ENCODE measurements at regions not wholly inside any gene's neighbourhood (a gene's known extent, or its start where the extent isn't known, plus 50 kb on each side); places are given as distances from the start of the nearest gene placed in this dataset.

DNA sequence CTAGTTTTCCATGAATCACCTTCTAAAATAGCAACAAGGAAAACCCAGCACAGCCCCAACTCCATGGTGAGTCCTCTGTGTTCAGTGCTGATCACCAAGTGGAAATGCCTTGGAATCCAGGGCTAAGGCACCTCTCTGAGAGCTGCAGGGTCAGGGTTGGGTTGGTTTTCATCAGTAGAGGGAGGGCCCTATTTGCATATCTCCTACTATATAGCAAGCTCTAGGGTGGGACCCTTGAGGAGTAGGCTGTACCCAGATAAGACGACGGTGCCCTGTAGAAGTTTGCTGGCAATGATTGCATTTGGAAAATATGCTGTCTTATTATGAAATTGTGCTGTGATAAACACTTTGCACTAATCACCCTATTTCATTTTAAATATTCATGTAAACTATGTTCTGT, 1011.8 kb downstream of the TMEM121 start:
- Histone ChIP-seq H3K27ac (ENCODE audit: insufficient read depth, low read depth, low read length) (no peak overlapping the region), H3K4me2 (ENCODE audit: insufficient read depth, low read length) (no peak overlapping the region), H3K4me3 (replicated peaks in 1 of 3; ENCODE audit: insufficient read depth in 1 of 3, low read depth in 1 of 3, low read length in 3 of 3) (no peak overlapping the region), H3K9me1 (replicated peaks; ENCODE audit: control insufficient read depth, extremely low read depth, insufficient read depth, low read length) (no peaks in the 10 kb centered on the region), H3K79me2 (ENCODE audit: control insufficient read depth, insufficient read depth, low read length) (no peaks in the 10 kb centered on the region), H3K9ac (replicated peaks; ENCODE audit: extremely low read depth, insufficient read depth, low read length) (no peak overlapping the region), H3K9me3 (replicated peaks; ENCODE audit: control insufficient read depth, insufficient read depth, low read length) (no peaks in the 10 kb centered on the region), H4K20me1 (replicated peaks; ENCODE audit: control insufficient read depth, extremely low read depth, insufficient read depth, low read length) (no peaks in the 10 kb centered on the region), H3K4me1 (ENCODE audit: control insufficient read depth, extremely low read depth, insufficient read depth, low read length) (no peaks in the 10 kb centered on the region), H2AFZ (ENCODE audit: low read depth, low read length) (no peak overlapping the region), H3K36me3 (ENCODE audit: control insufficient read depth in 2 of 2, extremely low read depth in 1 of 2, insufficient read depth in 2 of 2, low read length in 2 of 2) (no peaks in the 10 kb centered on the region), H3K27me3 (ENCODE audit: control insufficient read depth in 2 of 2, insufficient read depth in 2 of 2, low read length in 2 of 2) (no peaks in the 10 kb centered on the region)
- no peak for TF ChIP-seq GATA2 (IDR thresholded peaks at IDR 0.05; ENCODE audit: insufficient read depth, insufficient read length, low read depth, low read length)
- TF ChIP-seq MYC (IDR thresholded peaks at IDR 0.05; ENCODE audit: low read depth, low read length): no peak
- TF ChIP-seq POLR2AphosphoS5 (IDR thresholded peaks at IDR 0.05; ENCODE audit: insufficient read depth, low read depth, low read length): no peak
- no peak for TF ChIP-seq JUN (IDR thresholded peaks at IDR 0.05; ENCODE audit: borderline replicate concordance, insufficient read depth, insufficient read length, low read depth)
- TF ChIP-seq, protein P1, sequence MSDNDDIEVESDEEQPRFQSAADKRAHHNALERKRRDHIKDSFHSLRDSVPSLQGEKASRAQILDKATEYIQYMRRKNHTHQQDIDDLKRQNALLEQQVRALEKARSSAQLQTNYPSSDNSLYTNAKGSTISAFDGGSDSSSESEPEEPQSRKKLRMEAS (IDR thresholded peaks at IDR 0.05; ENCODE audit: insufficient read depth, insufficient read length): no peak
- no peak for TF ChIP-seq FOS (IDR thresholded peaks at IDR 0.05; ENCODE audit: borderline replicate concordance, insufficient read depth, low read length)
- dilution Hi-C loops (cut with MboI; ENCODE audit: extremely low pct_ligation_motif_present, low sequenced_read_pairs) (no loop called here), intact Hi-C loops (cut with micrococcal nuclease) (no loop called here)
- DNase-seq (ENCODE audit: low read depth, low spot score): no peak
- no TSS peak for BruUV-seq (replicated peaks)
- CTCF ChIA-PET: no interaction called here
- FAIRE-seq: no peak
- POLR2A ChIA-PET: no interaction called here

DNA sequence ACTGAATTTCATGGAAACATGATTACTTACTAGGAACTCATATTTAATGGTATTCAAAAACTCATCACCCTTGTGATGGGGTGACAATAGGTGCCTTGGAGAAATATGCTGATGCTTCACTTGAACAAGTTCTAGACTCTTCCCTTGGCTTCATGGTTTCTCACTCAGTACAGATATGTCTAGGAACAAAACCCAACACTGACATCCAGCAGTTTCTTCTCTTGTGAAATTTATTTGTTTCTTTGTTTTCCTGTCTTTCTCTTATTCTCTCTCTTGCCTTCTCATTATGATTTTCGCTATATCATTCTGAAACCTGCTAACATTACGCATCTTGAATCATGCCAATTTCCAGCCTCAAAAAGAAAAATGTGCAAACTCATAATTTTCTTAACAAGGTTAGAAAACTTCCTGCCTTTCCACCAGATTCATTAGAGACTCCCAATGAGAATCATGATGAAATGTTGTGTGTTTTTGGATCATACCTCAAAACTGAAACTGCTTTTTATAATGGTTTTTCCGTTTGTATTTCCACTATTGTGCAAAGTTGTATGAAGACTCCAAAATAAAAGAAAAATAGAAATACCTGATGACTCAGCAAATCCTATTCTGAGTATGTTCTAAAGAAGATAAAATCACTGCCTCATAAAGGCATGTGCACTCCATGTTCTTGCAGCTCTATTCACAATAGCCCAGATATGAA, 1021.5 kb downstream of the TMEM121 start:
- CTCF ChIA-PET: no interaction called here
- dilution Hi-C loops (cut with MboI; ENCODE audit: extremely low pct_ligation_motif_present, low sequenced_read_pairs): no loop called here

More for the DNA sequence above, 1021.5 kb downstream of the TMEM121 start:
- Histone ChIP-seq H3K9ac (replicated peaks; ENCODE audit: extremely low read depth, insufficient read depth, low read length) (no peak overlapping the region), H3K4me2 (ENCODE audit: insufficient read depth, low read length) (no peak overlapping the region), H2AFZ (ENCODE audit: low read depth, low read length) (no peak overlapping the region), H4K20me1 (replicated peaks; ENCODE audit: control insufficient read depth, extremely low read depth, insufficient read depth, low read length) (no peaks in the 10 kb centered on the region), H3K4me1 (ENCODE audit: control insufficient read depth, extremely low read depth, insufficient read depth, low read length) (no peaks in the 10 kb centered on the region), H3K4me3 (replicated peaks in 1 of 3; ENCODE audit: insufficient read depth in 1 of 3, low read depth in 1 of 3, low read length in 3 of 3) (no peak overlapping the region), H3K27ac (ENCODE audit: insufficient read depth, low read depth, low read length) (no peak overlapping the region), H3K36me3 (ENCODE audit: control insufficient read depth in 2 of 2, extremely low read depth in 1 of 2, insufficient read depth in 2 of 2, low read length in 2 of 2) (no peaks in the 10 kb centered on the region), H3K27me3 (ENCODE audit: control insufficient read depth in 2 of 2, insufficient read depth in 2 of 2, low read length in 2 of 2) (no peaks in the 10 kb centered on the region), H3K9me1 (replicated peaks; ENCODE audit: control insufficient read depth, extremely low read depth, insufficient read depth, low read length) (no peaks in the 10 kb centered on the region), H3K79me2 (ENCODE audit: control insufficient read depth, insufficient read depth, low read length) (no peaks in the 10 kb centered on the region), H3K9me3 (replicated peaks; ENCODE audit: control insufficient read depth, insufficient read depth, low read length) (peaks cover 4% of the 10 kb centered on the region)
- no peak for FAIRE-seq
- intact Hi-C loops (cut with micrococcal nuclease): no loop called here
- POLR2A ChIA-PET: no interaction called here
- DNase-seq (ENCODE audit: low read depth, low spot score): no peak
- TF ChIP-seq POLR2A (IDR thresholded peaks at IDR 0.05; ENCODE audit: low read depth, low read length) (no peak), POLR2AphosphoS5 (IDR thresholded peaks at IDR 0.05; ENCODE audit: insufficient read depth, low read depth, low read length) (no peak), FOS (IDR thresholded peaks at IDR 0.05; ENCODE audit: borderline replicate concordance, insufficient read depth, low read length) (no peak)
- no TSS peak for BruUV-seq (replicated peaks)

Data from endothelial cell of umbilical vein (primary cell).